ENCODE measurements at regions not wholly inside any gene's neighbourhood (a gene's known extent, or its start where the extent isn't known, plus 50 kb on each side); places are given as distances from the start of the nearest gene placed in this dataset.

GRCh38 chr9:87813119-87813463, 69.6 kb upstream of the SPATA31E1 start:
- H3K27me3 ChIP-seq (ENCODE audit: insufficient read depth, low read depth) = no peaks in the 10 kb centered on the region
- no peak overlapping the region for H3K4me3 ChIP-seq (IDR thresholded peaks at IDR 0.05; ENCODE audit: insufficient read depth, low read depth, low read length)
- TF ChIP-seq CTCF (conservative IDR thresholded peaks at IDR 0.05; ENCODE audit: low read depth, low read length) = no peak
- H4K20me1 ChIP-seq (ENCODE audit: insufficient read depth) = no peaks in the 10 kb centered on the region
- no peak overlapping the region for H3K27ac ChIP-seq
- no peak overlapping the region for H2AFZ ChIP-seq (ENCODE audit: low read depth)
- H3K79me2 ChIP-seq (ENCODE audit: insufficient read depth, low read depth) = no peaks in the 10 kb centered on the region
- H3K4me2 ChIP-seq = no peak overlapping the region
- H3K36me3 ChIP-seq (ENCODE audit: insufficient read depth) = no peaks in the 10 kb centered on the region
- H3K4me1 ChIP-seq (ENCODE audit: low read depth, poor library complexity, severe bottlenecking) = peaks cover 10% of the 10 kb centered on the region
- no peak overlapping the region for H3K9ac ChIP-seq

- Histone ChIP-seq H3K4me3 (IDR thresholded peaks at IDR 0.05; ENCODE audit: insufficient read depth, low read depth, low read length) (no peak overlapping the region), H4K20me1 (ENCODE audit: insufficient read depth) (no peaks in the 10 kb centered on the region), H3K79me2 (ENCODE audit: insufficient read depth, low read depth) (no peaks in the 10 kb centered on the region), H3K9ac (no peak overlapping the region), H2AFZ (ENCODE audit: low read depth) (no peak overlapping the region), H3K27me3 (ENCODE audit: insufficient read depth, low read depth) (no peaks in the 10 kb centered on the region), H3K4me1 (ENCODE audit: low read depth, poor library complexity, severe bottlenecking) (peaks cover 20% of the 10 kb centered on the region), H3K4me2 (no peak overlapping the region), H3K36me3 (ENCODE audit: insufficient read depth) (no peaks in the 10 kb centered on the region), H3K27ac (no peak overlapping the region)
- no peak for TF ChIP-seq CTCF (conservative IDR thresholded peaks at IDR 0.05; ENCODE audit: low read depth, low read length)
Measured at GRCh38 chr9:87816036-87816435, 66.6 kb upstream of the SPATA31E1 start.

GRCh38 chr9:87818308-87818707, 64.4 kb upstream of the SPATA31E1 start:
- Histone ChIP-seq H2AFZ (ENCODE audit: low read depth) (no peak overlapping the region), H4K20me1 (ENCODE audit: insufficient read depth) (no peaks in the 10 kb centered on the region), H3K4me2 (no peak overlapping the region), H3K9ac (no peak overlapping the region), H3K27me3 (ENCODE audit: insufficient read depth, low read depth) (no peaks in the 10 kb centered on the region), H3K4me1 (ENCODE audit: low read depth, poor library complexity, severe bottlenecking) (peaks cover 20% of the 10 kb centered on the region), H3K79me2 (ENCODE audit: insufficient read depth, low read depth) (no peaks in the 10 kb centered on the region), H3K36me3 (ENCODE audit: insufficient read depth) (no peaks in the 10 kb centered on the region), H3K4me3 (IDR thresholded peaks at IDR 0.05; ENCODE audit: insufficient read depth, low read depth, low read length) (no peak overlapping the region), H3K27ac (no peak overlapping the region)
- TF ChIP-seq CTCF (conservative IDR thresholded peaks at IDR 0.05; ENCODE audit: low read depth, low read length) = no peak

GRCh38 chr9:87824216-87824875, 58.3 kb upstream of the SPATA31E1 start:
- no peaks in the 10 kb centered on the region for H3K79me2 ChIP-seq (ENCODE audit: insufficient read depth, low read depth)
- TF ChIP-seq CTCF (conservative IDR thresholded peaks at IDR 0.05; ENCODE audit: low read depth, low read length) = no peak

More at GRCh38 chr9:87824216-87824875, 58.3 kb upstream of the SPATA31E1 start:
- Histone ChIP-seq H3K36me3 (ENCODE audit: insufficient read depth) (no peaks in the 10 kb centered on the region), H3K27ac (no peak overlapping the region), H2AFZ (ENCODE audit: low read depth) (no peak overlapping the region), H3K4me2 (no peak overlapping the region), H3K4me1 (ENCODE audit: low read depth, poor library complexity, severe bottlenecking) (no peaks in the 10 kb centered on the region), H3K27me3 (ENCODE audit: insufficient read depth, low read depth) (no peaks in the 10 kb centered on the region), H3K9ac (no peak overlapping the region), H3K4me3 (IDR thresholded peaks at IDR 0.05; ENCODE audit: insufficient read depth, low read depth, low read length) (no peak overlapping the region), H4K20me1 (ENCODE audit: insufficient read depth) (no peaks in the 10 kb centered on the region)

Data from KMS-11 (cell line).